HG03097 (cell line): ENCODE measurements at regions not wholly inside any gene's neighbourhood (a gene's known extent, or its start where the extent isn't known, plus 50 kb on each side); places are given as distances from the start of the nearest gene placed in this dataset.

ENCODE experiments used
- ATAC-seq: cut with Tn5 transposase; IDR thresholded peaks from one replicate; pipeline ENCODE4 v1.9.1; 2021; ENCODE audit not compliant: unreplicated experiment, low FRiP score

- no peak for ATAC-seq
Measured at GRCh38 chr2:14350856-14351255, 281.7 kb upstream of the LRATD1 start.

GRCh38 chr2:14352067-14352466 is 280.4 kb upstream of the LRATD1 start:
- no peak for ATAC-seq

GRCh38 chr2:14354231-14354630 is 278.3 kb upstream of the LRATD1 start:
- ATAC-seq = no peak

DNA sequence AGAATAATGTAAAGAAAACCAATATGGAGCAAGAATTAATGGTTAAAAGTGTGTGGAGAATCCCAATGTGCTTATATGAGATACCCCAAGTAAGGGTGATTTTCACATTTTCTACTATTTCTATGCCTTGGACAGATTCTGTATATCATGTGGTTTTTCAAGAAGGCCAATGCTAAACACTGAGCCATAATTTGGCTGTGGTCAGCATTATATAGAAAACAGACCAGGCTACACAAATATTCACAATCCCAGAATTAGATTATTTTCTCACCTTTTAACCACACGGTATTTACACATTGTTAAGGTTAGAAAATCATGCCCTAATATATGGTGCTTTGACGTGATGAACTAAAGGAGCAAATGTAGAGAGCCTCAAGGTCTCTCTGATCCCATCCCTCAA is 277.4 kb upstream of the LRATD1 start:
- ATAC-seq = no peak

DNA sequence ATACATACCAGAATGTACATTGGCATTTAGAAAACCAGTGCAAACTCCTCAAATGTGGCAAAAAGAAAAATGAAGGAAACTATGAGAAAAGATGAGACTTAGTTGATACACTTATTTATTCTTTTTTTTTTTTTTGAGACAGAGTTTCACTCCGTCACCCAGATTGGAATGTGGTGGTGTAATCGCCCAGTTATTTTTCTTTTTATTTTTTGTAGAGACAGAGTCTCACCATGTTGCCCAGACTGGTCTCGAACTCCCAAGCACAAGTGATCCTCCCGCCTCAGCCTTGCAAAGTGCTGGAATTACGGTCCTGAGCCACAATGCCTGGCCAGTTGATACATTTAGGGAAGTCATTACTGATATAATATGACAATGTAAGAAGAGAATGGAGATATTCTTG is 274.2 kb upstream of the LRATD1 start:
- ATAC-seq = no peak

DNA sequence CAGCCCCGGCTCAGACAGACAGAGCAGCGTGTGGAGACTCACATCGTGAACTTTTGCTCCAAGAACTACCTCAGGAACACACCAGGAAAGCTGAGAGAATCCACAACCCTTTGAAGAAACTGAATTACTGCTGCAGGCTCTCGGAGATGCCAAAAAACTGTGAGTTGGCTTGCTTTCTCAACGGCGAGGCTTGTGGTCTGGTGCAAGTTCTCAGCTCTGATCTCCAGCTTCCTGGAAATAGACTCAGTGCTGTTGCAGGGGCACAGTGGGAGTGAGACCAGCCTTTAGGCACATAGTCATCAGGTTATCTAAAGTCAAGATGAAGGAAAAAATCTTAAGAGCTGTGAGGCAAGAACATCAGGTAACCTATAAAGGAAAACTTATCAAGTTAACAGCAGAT is 273.7 kb upstream of the LRATD1 start:
- no peak for ATAC-seq

DNA sequence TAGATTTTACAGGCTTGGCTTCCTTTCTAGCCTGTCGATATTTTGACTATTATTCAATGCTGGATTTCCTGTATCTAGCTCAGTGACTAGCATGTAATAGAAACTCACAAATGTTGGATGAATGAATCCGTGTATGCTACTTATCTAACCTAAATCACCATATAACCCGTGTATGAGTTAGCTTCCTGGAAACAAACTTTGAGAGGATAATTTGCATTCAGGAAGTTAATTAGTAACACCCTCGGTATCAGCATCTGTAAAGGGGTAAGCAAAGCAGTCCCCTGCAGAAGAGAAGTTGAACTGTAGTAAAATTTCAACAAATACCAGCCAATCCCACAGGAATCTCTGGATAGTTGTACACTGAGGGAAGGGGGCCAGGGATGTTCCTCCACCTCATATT is 269.4 kb upstream of the LRATD1 start:
- no peak for ATAC-seq

GRCh38 chr2:14363976-14364375 is 268.5 kb upstream of the LRATD1 start:
- ATAC-seq = no peak

- no peak for ATAC-seq
Measured at GRCh38 chr2:14364471-14364870, 268.0 kb upstream of the LRATD1 start.

GRCh38 chr2:14385043-14385442 is 247.5 kb upstream of the LRATD1 start:
- ATAC-seq = no peak

- no peak for ATAC-seq
Measured at GRCh38 chr2:14387332-14387731, 245.2 kb upstream of the LRATD1 start.

GRCh38 chr2:14388724-14389123 is 243.8 kb upstream of the LRATD1 start:
- no peak for ATAC-seq

GRCh38 chr2:14396533-14397083 is 235.9 kb upstream of the LRATD1 start:
- ATAC-seq = no peak

- no peak for ATAC-seq
Measured at GRCh38 chr2:14398641-14399040, 233.9 kb upstream of the LRATD1 start.

DNA sequence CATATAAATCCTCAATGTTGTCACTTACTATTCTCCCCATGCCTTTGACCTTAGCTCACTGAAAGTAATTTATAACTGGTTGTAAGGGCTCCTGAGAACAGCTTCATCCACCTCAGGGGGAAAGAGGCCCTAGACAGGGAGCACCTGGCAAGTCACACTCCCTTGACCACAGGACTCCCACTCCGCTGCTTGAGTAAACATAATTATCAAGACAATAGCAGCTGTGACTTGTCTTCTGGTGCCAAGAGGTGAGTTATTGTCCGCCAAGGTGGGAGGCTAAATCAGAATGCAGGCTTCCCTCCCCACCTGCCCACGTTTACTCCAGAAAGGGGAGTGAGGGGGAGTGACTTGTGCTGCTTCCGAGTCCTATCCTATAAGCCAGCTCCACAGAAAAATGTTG is 230.6 kb upstream of the LRATD1 start:
- no peak for ATAC-seq

DNA sequence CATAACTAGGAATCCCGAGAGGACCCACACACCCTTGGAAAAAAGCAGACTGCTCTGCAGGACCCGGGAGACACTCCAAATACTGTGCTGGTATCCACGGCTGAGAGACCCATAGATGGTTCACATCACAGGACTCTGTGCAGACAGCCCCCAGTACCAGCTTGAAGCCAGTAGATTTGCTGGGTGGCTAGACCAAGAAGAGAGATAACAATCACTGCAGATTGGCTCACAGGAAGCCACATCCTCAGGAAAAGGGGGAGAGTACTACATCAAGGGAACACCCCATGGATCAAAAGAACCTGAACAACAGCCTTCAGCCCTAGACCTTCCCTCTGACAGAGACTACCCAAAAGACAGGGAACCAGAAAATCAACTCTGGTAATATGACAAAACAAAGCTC is 223.8 kb upstream of the LRATD1 start:
- ATAC-seq = no peak

DNA sequence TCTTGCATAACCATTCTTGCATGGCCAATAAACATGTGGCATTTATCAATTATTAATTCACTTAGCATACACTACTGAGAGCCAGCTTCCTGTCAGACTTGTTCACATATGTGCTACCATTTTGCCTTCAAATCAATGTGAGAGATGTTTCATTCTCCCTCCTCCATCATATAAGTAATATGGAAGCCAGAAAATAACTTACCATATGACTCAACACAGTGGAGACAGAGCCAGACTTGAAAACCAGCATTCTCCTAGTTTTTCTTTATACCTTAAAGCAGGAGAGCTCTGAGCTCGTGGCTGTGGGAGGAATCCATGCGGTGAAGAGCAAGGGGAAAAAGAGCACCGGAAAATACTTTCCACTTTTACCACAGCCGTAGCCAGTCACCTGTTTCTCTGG is 215.0 kb upstream of the LRATD1 start:
- no peak for ATAC-seq

DNA sequence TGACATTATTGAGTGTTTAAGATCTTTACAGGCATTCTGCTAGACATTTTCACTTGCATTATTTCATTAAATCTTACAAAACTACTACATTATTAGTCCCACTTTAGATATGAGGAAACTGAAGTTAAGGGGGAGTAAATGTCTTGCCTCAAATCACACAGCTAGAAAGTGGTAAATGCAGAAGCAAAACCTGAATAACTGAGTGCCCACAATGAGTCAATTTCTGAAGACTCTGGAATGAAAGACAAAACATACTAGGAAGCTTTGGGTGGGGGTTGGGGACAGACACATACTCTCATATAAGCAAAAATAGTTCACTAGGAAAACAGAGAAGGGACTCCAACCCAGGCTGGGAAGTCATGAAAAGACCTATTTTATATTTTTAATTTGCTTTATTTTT is 214.4 kb upstream of the LRATD1 start:
- ATAC-seq = no peak

GRCh38 chr2:14420851-14421250 is 211.7 kb upstream of the LRATD1 start:
- ATAC-seq = no peak

GRCh38 chr2:14422426-14422825 is 210.1 kb upstream of the LRATD1 start:
- no peak for ATAC-seq

- no peak for ATAC-seq
Measured at GRCh38 chr2:14423145-14423906, 209.2 kb upstream of the LRATD1 start.
